GM11168 (cell line): ENCODE measurements at regions not wholly inside any gene's neighbourhood (a gene's known extent, or its start where the extent isn't known, plus 50 kb on each side); places are given as distances from the start of the nearest gene placed in this dataset.
"Not testable (repeated sequence)": the region's sequence is repeated elsewhere in the genome, so short reads cannot be mapped to it uniquely, and the experiment has no call there.

ENCODE experiments used
- in situ Hi-C: fragments of 300-500 bp; cut with MboI; formaldehyde crosslinking; loops from one replicate; pipeline ENCODE4 v1.12.0; 2022; ENCODE audit warnings: low sequenced_read_pairs; ENCODE audit not compliant: unreplicated experiment

DNA sequence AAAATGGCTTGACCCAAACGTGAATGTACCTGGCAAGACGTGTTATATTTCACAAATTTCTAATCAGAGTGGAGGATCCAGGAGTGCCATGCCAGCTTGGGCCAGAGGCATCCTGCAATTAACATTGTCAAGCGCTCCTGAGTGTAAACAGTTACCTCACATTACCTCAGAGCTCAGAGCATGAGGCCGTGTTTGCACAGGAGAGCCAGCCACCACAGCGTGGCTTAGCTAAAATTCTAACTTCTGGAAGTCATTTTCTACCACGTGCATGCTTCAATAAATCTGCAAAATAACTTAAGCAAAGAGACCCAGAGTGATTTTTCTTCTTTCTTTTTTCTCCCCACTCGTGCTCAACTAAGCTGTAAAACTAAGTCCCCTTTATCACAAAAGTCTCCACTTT, 769.0 kb downstream of the KCNJ2 start:
- in situ Hi-C loops: no loop called here

GRCh38 chr17:70945386-70945785, 776.1 kb downstream of the KCNJ2 start:
- in situ Hi-C loops: no loop called here

- in situ Hi-C loops: no loop called here
Observed at GRCh38 chr17:70947215-70947614, 777.9 kb downstream of the KCNJ2 start.

GRCh38 chr17:70947636-70948565, 778.6 kb downstream of the KCNJ2 start:
- in situ Hi-C loops: no loop called here

GRCh38 chr17:70953140-70953539, 783.8 kb downstream of the KCNJ2 start:
- in situ Hi-C loops: not testable (repeated sequence)

- in situ Hi-C loops: no loop called here
Observed at GRCh38 chr17:70955441-70955840, 786.1 kb downstream of the KCNJ2 start.

GRCh38 chr17:70956726-70957125, 787.4 kb downstream of the KCNJ2 start:
- in situ Hi-C loops: no loop called here

- in situ Hi-C loops: no loop called here
Observed at GRCh38 chr17:70961341-70961740, 792.0 kb downstream of the KCNJ2 start.

- in situ Hi-C loops: no loop called here
Observed at GRCh38 chr17:70968302-70968701, 799.0 kb downstream of the KCNJ2 start.

GRCh38 chr17:70969521-70970034, 800.2 kb downstream of the KCNJ2 start:
- in situ Hi-C loops: no loop called here

DNA sequence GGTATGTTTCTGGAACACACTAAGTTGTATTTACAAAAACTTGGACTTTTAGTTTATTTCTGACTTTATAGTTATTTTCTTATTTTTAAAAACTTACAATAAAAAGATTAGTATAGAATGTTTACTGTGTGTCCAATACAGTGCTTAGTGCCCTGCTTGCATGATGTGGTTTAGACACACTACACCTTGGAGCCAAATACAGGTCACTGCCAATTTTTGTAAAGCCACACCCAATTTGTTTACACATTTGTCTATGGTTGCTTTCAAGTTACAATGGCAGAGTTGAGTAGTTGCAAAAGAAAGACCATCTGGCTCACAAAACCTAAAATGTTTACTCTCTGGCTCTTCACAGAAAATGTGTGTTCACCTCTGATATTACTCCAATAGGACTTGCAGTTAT, 807.1 kb downstream of the KCNJ2 start:
- in situ Hi-C loops: no loop called here

DNA sequence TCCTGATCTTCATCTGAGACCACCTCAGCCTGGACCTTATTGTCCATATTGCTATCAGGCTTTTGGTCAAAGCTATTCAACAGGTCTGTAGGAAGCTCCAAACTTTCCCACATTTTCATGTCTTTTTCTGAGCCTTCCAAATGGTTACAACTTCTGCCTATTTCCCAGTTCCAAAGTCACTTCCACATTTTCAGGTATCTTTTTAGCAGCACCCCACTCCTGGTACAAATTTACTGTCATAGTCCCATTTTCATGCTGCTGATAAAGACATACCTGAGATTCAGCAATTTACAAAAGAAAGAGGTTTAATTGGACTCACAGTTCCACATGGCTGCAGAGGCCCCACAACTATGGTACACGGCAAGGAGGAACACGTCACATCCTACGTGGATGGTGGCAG, 815.5 kb downstream of the KCNJ2 start:
- in situ Hi-C loops: no loop called here

- in situ Hi-C loops: no loop called here
Observed at GRCh38 chr17:70987867-70988340, 818.6 kb downstream of the KCNJ2 start.

DNA sequence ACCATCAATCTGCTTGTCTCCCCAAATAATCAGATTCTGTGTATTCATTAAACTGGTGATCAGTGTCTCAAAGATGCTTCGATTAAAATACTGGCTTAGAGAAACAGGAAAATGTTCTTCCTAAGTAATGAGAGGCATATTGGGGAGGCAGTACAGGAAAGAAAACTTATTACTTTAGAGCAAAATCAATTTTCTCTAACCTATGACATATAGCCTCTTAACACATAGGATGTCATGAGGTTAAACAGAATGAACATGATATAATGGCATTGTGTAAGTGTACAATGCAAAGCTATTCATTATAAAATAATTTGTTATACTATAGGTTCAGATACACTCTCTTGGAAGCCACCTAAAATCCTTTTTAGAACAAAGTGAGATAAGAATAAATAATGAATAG, 819.3 kb downstream of the KCNJ2 start:
- in situ Hi-C loops: no loop called here

DNA sequence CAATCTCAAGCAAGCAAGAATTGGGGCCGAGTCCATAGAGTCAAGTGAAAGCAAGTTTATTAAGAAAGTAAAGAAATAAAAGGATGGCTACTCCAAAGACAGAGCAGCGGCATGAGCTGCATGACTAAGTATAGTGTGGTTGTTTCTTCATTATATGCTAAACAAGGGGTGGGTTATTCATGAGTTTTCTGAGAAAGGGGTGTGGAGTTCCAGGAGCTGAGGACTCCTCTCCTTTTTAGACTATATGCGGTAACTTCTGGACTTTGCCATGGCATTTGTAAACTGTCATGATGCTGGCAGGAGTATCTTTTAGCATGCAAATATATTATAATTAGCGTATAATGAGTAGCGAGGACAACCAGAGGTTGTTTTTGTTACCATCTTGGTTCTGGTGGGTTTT, 819.9 kb downstream of the KCNJ2 start:
- in situ Hi-C loops: no loop called here

GRCh38 chr17:70994194-70994593, 824.9 kb downstream of the KCNJ2 start:
- in situ Hi-C loops: no loop called here

DNA sequence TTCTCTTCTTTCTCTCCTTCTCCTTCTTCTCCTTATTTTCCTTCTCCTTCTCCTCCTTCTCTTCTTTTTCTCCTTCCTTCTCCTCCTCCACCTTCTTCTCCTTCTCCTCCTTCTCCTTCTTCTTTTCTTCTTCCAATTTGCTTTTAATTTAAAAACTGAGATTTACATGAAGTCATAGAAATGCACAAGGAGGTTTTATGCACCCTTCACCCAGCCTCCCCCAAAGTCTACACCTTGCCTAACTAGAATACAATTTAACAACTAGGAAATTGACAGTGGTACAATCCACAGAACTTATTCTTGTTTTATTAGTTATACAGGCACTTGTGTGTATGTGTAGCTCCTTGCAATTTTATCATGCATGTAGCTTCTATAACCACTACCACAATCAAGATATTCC, 826.7 kb downstream of the KCNJ2 start:
- in situ Hi-C loops: no loop called here

DNA sequence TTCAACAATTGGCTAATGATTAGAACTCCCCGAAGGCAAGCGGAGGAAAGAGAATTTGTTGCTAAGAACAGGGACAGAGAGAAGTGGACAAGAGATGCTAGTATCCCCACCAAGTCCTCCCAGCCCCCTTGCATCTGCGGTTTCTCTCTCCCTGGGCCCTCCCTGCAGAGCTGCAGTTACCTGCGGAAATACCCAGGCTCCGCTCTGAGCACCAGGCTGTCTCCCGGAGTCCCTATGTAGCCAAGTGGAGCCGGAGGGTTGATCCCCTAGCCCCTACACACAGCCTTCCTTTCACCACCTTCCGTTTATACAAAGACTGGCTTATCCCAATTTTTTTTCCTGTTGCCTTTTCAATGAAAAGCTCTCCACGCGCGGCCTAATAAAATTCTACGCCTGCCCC, 834.4 kb downstream of the KCNJ2 start:
- in situ Hi-C loops: no loop called here

DNA sequence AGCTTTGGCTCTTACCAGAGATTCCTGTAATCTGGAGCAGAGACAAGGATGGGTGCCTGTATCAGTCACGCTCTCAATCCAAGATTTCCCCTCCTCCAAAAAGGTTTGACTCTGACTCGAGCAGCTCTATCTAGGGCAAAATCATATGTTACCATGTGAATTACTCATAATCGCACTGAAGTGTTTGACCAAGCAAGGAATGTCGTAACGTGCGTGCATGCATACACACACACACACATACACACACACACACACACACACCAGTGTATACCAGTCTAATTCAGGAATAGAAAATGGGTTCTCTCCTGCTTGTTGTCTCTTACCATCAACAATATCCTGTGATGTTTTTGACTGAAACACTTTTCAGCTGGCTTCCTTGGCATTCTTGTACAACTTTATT, 835.1 kb downstream of the KCNJ2 start:
- in situ Hi-C loops: no loop called here

DNA sequence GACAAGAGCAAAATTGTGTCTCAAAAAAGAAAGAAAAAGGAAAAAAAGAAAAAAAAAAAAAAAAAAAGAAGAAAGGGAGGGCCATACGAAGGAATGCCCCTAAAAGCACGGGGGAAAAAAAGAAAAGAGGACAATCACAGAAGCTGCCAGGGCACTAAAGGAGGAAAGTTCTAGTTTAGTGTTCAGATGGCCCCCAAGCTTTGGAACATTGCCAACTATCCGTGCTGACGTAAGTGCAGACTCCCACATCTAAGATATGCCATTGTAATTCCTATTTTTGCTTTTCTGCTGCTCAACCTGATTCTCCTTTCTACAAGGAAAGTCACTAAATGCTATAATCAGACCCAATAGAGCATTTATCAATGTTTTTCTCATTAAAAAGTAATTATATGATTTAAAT, 842.1 kb downstream of the KCNJ2 start:
- in situ Hi-C loops: no loop called here

GRCh38 chr17:71019699-71020098, 850.4 kb downstream of the KCNJ2 start:
- in situ Hi-C loops: no loop called here

- in situ Hi-C loops: no loop called here
Observed at GRCh38 chr17:71022758-71023157, 853.4 kb downstream of the KCNJ2 start.
